Activated CD8-positive, alpha-beta memory T cell treated with anti-CD3 and anti-CD28 coated beads for 48 hours (primary cell): ENCODE measurements at regions not wholly inside any gene's neighbourhood (a gene's known extent, or its start where the extent isn't known, plus 50 kb on each side); places are given as distances from the start of the nearest gene placed in this dataset.
"Not testable (repeated sequence)": the region's sequence is repeated elsewhere in the genome, so short reads cannot be mapped to it uniquely, and the experiment has no call there.

Experiments used
- DNase-seq, 3 experiments: peaks; one replicate each; pipeline ENCODE4 v3.0.0-alpha.2; 2020; ENCODE audit warnings: low read depth in 2 of 3, low spot score in 2 of 3

DNA sequence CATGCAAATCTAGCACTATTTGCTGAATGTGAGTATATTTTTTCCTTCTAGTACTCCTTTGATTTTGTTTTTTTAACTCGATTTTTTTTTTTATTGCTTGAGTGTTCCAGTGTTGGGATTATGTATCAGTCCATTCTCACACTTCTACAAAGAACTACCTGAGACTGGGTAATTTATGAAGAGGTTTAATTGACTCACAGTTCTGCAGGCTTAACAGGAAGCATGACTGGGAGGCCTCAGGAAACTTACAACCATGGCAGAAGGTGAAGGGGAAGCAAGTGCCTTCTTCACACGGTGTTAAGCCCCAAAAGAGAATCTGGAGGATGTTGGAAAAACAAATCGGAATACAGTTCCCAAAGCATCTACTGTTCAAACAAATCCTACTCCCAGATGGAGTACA is 69.1 kb downstream of the ZNF518B start:
- not testable (repeated sequence) for DNase-seq

DNA sequence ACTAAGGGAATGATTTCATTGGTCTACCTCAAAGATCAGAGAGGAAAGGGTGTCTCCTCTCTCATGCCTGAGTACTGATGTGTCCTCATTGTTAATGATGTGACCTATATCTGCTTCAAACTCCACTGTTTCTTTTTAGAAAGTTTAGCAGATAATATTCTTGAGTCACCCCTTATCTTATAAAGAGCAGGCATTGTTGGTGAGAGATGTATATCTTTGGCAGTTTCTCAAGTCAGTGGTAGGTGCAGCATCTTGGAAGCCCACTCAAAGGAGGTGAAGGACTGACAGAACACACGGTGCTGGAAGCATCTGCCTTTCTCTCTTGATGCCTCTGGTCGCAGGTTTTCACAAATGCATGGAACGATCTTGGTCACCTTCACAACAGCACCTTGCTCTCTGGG is 71.2 kb downstream of the ZNF518B start:
- no peak for DNase-seq

DNA sequence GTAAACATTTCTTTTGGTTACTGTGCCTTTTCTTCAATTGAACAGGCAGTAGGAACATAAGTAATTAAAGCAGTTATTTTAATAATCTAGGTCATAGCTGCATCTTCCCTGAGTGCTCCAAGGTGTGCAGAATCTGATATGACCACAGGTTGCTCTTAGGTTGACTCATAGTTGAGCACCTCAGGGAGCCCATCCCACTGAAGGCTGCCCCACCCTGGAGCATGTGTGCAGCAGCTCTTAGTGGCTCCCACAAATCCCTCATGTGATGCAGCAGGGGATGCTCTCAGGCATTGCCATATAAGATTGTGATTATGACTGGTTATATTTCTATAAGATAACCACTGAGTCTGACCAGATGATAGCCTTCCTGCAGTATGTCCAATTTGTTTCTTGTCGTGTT is 72.3 kb downstream of the ZNF518B start:
- no peak for DNase-seq

DNA sequence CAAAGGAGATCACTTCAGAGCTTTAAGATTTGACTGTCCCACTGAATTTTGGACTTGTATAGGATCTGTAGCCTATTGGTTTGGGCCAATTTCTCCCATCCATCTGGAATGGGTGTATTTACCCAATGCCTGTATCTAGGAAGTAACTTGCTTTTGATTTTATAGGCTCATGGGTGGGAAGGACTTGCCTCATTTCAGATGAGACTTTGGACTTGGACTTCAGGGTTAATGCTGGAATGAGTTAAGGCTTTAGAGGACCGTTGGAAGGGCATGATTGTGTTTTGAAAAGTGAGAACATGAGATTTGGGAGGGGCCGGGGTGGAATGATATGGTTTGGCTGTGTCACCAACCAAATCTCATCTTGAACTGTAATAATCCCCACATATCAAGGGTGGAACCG is 73.8 kb downstream of the ZNF518B start:
- no peak for DNase-seq

DNA sequence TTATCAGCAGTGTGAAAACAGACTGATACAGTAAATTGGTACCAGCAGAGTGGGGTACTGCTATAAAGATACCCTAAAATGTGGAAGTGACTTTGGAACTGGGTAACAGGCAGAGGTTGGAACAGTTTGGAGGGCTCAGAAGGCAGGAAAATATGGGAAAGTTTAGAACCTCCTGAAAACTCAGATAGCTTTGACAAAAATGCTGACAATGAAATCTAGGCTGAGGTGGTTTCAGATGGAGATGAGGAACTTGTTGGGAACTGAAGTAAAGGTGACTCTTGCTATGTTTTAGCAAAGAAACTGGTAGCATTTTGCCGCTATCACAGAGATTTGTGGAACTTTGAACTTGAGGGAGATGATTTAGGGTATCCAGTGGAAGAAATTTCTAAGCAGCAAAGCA is 75.1 kb downstream of the ZNF518B start:
- not testable (repeated sequence) for DNase-seq

DNA sequence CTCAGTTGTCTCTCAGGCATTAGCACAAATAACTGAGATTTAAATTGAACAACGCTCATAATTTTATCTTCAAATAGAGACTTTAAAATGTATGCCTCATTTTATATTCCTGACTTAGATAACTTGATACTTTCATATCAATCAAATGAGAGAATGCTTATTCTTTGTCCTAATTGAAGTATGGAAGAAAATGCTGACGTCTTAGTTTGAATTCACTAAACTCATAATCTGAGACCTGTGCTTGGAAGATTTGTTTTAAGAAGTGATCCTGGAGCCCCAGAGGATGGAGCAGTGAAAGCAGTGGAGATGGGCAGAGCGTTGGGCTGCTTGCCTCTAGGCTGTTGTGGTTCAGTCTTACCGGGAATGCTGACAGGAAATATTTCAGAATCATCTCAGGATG is 76.1 kb downstream of the ZNF518B start:
- no peak for DNase-seq

DNA sequence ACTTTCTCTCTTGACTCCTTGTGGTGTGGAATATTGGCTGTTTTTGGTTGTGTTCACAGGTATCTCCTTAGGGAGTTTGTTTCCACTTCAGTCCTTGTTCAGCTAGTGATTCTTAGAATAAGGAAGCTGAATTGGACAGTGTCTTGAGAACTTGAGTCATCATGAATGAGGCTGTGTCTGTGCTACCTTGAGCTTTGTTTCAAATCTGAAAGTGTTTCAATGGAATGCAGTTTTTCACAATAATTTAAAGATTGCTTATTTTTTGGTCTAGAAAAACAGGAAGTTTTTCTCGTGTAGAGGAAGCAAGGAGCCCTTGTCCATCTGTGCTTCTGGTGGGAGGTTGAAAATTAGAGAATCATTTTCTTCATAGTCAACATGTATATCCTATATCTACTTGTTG is 76.5 kb downstream of the ZNF518B start:
- DNase-seq: no peak

DNA sequence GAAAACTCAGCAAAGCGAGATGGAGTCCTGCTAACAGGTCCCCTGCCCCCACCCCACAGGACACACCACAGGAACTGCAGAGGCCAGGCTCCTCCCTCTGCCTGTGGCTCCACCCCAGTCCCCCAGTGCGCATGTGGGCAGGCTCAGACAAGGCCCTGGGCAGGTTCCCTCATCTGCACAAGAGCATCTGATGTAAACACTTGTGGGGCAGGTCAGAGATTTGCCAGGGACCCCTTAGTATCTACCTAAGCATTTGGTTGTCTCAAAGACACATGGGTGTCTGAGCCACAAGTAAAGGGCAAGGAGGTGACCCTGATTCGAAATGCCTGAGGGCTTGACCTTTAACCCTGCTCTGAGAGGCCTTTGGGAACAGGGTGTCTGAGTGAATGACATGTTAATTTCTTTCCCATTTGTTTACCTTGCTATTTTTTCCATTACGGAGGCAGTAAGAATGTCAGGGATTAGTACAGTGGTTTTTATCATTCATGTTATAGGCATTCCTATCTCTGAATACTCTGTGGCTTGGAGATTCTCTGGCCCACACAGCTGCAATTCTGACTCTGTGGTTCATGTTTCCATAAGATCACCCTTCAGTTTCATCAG is 85.3 kb downstream of the ZNF518B start:
- no peak for DNase-seq

DNA sequence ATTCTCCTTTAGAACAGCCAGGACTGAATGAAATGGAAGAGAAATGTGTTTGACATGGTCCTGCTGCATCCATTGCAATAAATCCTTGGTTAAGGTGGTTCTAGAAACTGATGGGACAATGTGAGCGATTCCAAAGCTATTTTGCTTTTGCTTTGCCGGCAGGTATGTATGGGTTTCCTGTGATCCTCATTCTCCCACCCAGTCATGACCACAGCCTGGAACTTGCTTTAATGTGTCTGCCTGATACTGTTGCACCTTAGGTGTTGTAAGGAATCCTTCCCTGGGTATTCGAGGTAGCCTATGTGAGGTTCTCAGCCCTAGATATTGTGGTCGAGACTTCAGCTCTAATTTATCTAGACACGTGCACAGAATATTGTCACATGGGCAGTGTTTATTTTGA is 86.1 kb downstream of the ZNF518B start:
- DNase-seq: no peak

DNA sequence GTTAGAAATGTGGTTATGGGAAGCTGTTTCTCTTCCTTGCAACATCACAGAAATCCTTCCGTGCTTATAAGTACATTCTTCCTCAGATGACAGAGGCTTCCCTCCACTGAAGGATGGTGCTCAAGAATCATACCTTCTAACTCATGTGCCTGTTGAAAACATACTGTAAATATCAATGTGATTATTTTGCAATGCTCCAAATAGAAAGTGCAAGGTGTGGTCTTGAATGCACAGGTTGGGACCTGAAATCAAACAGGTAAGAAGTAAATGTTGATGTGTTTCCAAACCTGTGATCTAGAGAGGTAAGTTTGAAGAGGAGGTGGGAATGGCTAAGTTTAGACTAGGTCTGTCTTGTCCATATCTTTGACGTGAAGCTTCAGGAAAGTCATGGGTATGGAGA is 87.7 kb downstream of the ZNF518B start:
- DNase-seq: no peak

DNA sequence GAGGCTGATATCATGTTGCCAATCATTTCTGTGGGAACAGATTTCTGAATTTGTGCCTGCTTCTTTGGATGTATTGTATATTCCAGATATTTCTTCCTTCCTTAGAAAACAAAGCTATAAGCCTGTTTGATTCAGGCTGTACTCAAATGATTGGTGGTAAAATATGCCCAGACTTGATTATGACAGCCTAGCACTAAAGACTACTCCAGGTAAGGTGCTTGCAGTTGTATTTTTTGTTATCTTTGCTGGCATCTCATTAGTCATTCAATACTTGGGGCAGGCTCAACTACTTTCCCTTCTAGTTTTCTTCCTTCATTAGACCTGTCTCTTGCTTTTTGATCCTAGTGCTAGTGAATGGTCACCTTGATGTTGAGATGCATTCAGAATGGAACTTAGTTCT is 90.6 kb downstream of the ZNF518B start:
- no peak for DNase-seq

DNA sequence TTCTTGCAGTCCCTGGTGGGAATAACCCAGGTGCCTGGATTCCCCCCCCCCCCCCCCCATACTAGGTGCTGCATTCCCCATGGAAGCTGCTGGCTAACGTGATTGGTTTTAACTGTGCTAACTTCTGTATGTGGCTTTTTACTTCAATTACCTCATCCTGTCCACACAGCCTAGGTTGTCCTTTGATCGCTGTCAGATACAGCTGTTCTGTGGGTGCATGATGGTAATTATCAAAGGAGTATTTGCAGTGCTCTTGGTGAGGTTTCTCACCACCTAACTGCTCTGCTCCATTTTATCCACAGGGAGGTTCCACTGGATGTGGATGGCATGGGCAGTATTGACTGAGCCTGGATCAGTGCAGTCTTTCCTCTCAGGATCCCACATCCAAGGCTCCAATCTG is 93.0 kb downstream of the ZNF518B start:
- no peak for DNase-seq

DNA sequence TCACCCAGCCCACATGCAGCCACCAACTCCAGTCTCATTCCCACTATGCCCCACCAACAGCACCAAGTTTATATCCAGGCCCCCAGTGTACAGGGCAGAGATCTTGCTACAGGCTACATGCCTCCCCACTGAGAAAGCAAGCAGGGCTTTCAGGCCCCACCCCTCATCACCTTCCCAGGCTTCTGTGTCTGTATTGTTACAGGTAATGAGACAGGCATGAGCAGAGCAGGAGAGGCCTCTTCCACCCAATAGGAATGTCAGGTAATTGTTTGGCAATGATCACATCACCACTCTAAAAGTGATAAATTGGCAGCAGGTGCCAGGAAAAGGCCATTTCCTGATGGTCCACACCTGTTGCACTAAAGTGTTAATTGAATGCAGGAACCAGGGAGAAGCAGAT is 102.5 kb downstream of the ZNF518B start:
- DNase-seq: no peak

DNA sequence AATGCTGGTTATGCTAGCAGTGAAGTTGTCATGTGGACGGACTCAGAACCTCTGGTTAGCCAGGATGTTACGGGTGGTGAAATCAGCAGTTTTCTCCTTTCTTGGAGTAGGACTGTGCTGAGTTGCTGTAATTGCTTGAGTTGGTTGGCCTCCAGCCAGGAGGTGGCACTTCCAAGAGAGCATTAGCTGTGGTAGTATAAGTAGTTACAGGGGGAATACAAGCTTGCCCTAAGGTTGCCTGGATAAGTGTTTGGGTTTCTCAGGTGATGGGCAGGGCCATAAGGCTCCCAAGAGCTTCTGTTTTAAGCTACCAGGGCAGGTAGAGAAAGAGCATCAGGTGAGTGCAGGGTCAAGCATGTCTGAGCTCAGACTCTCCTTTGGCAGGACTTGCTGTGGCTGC is 103.0 kb downstream of the ZNF518B start:
- no peak for DNase-seq

DNA sequence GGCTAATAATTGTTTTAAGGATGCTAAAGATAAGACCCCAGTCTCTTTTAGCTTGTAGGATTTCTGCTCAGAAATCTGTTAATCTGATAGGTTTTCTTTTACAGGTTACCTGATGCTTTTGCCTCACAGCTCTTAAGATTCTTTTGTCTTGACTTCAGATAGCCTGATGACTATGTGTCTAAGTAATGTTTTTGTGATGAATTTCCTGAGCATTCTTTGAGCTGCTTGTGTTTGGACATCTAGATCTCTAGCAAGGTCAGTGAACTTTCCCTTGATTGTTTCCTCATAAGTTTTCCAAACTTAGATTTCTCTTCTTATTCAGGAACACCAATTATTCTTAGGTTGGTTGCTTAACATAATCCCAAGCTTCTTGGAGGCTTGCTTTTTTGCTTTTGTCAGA is 104.1 kb downstream of the ZNF518B start:
- no peak for DNase-seq

DNA sequence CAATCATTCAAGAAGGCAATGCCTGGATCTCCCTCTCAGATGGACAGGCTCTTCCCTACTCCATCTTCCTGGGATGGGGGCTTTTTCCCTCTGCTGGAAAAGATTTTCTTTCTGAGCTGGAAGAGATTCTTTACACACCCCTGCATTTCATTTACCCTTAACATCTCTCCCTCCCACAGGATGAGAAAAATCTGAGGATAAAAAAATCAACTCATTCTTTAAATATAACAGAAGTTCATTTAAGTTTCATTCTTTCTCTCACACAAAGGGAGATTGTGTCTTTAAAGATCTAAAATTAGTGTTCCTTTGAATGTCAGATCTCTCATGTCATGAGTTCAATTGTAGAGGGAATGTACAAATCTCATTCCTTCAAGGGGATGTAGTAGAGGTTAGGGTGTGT is 109.0 kb downstream of the ZNF518B start:
- DNase-seq: no peak

DNA sequence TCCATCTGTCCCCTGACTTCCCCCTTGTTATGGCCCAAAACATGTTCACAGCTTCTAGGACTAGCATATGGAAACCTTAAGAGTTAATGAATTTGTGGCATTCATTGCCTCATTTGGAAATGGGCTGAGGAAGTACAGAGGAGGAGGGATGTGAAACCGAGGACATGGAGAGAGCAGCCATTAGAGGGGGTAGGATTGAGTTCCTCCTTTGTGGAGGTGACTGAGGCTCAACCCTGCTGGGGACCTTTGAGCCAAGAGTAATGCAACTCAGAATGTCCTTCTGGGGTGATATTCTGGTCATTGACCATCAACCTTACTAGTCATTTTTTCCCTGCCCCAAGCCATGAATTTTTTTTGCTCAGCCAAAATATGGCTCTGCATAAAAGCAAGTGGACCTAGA is 109.4 kb downstream of the ZNF518B start:
- DNase-seq: no peak

DNA sequence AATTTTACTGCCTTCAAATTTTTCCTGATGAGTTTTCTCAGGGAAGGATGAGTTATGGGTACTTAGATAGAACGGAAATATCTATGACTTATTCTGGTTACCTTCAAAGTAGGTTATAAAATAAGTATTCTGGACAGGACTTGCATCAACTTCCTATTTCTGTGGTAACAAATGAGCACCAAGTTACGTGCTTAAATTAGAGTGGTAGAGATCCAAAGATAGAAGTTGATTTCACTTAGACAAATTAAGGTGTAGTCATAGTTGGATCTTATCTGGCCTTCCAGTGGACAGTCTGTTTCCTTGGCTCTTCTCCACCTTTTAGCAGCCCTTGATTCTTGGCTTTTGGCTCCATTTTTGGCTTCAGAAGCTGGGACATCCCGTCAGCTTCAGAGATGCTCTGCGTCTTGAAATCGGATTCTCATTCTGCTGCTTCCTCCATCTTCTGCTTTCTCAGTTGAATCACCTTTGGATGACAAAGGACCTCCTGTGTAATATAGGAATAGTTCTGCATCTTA is 109.9 kb downstream of the ZNF518B start:
- DNase-seq: no peak

DNA sequence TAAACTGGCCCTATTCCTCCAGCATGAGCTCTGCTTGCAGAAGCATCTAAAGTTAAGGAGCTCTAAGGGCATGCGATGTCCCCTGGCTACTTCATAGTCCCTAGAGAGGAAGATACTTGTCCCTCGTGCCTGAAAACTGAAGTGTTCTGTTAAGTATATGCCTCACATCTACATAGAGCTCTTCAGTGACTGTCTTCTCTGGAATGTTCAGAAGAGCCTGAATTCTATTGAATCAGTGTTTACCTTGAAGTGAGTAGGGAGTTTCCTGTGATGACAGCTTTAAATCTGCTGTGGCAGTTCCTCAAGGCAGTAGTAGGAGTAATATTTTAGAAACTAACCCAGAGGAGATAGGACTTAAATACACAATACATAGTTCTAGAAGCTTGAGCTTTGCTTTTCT is 111.2 kb downstream of the ZNF518B start:
- no peak for DNase-seq

DNA sequence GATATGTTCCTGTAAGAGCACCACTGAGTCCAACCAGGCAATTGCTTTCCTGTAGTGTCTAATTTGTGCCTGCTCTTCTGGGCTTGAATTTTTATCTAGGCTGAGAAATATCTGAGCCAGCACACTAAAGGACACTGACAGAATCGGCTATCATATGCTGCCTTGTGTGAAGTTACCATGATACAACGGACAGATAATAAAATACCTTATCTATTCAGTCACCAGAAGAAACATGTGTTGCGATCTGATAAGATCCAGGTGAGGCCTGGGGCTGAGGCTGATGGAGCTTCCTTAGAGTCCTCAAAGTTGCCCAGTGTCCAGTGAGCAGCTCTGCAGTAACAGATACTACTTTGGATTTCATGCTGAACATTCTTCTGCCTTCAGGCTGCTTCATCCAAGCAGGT is 111.8 kb downstream of the ZNF518B start:
- no peak for DNase-seq

DNA sequence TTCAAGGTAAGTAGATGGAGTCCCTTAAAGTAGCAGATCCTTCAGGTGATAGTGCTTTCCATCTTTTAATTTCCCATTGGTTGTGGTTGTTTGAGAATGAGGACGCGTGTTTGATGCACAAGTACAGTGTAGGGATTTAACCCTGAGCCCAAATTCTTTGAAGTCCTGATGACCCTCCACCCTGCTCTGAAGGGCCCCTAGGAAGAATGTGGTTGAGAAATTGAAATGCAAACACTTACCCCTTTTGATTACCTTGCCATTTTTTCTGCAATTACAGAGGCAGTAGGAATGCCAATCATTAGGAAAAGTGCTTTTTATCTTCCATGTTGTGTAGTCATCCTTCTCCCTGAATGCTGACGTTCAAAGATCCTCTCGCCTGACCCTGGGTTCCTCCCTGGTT is 112.4 kb downstream of the ZNF518B start:
- no peak for DNase-seq

DNA sequence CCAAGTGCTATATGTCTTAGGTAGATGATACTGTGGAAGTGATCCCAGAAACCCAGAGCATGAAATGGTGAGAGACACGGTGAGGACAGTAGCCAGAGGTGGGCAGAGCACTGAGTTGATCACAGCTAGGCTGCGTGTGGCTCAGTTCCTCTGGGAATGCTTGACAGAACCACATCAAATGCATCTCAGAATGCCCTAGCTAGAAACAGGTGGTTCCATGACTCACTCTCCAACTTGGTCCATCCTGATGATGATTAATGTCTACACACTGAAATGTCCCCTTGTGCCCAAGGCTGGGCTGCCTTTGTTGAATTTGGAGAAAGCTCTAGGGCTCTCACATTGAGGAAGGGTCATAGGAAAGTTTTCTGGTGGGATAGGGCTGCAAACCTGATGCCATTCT is 113.6 kb downstream of the ZNF518B start:
- DNase-seq: no peak

DNA sequence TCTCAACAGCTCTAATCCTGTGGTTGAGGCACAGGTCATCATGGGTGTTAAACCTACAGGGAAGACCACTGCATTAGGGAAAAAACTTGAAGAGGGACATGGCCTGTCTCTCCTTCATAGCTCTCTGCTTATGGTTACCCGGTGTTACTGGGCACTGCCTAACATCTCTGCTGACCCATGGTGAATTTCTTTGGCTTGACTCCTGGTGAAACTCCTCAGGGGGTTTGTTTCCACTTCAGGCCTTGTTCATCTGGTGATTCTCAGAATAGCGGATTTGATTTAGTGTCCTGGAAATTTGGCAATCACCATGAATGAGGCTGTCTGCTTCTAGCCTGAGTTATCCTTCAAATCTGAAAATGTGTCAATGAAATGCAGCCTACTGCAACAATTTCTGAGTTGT is 114.4 kb downstream of the ZNF518B start:
- DNase-seq: no peak

DNA sequence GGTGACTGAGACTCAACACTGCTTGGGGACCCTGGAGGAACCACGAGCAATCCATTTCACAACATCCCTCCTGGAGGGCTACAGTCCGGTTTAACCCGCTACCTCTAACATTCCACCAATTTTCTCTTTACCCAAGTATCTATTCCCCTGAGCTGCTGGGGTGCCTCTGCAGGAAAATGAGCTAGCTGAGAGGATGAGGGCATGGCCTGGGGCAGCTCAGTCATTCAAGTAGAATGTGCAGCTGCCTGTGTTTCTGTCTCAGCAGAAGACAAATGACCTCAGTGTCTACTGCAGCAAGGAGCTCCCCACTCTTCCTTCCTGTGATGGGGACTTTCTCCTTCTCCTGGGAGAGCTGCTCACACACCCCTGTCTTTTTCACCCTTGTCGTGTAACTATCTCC is 120.8 kb downstream of the ZNF518B start:
- DNase-seq: no peak
